Testis (tissue), 2 donors: ENCODE measurements at regions not wholly inside any gene's neighbourhood (a gene's known extent, or its start where the extent isn't known, plus 50 kb on each side); places are given as distances from the start of the nearest gene placed in this dataset.

Source experiments
- CTCF ChIP-seq, 3 experiments: fragments of 450-650 bp in 2 of 3; fragments of 200-600 bp in 1 of 3; sonication (generic) in 1 of 3; IDR thresholded peaks; one replicate each; pipeline ENCODE4 v1.5.1; 2016 to 2019; ENCODE audit warnings: antibody characterized with exemption in 3 of 3, mild to moderate bottlenecking in 2 of 3, moderate library complexity in 1 of 3
- POLR2A ChIP-seq: fragments of 450-650 bp; IDR thresholded peaks from one replicate; pipeline ENCODE4 v1.6.1; 2017; ENCODE audit warnings: antibody characterized with exemption, mild to moderate bottlenecking, moderate library complexity

GRCh38 chrX:118222421-118222820 lies 105.8 kb upstream of the KLHL13 start:
- TF ChIP-seq CTCF (IDR thresholded peaks at IDR 0.05) = no peak
- no peak for TF ChIP-seq POLR2A
